Neural crest cell (in vitro differentiated cells): ENCODE measurements at regions not wholly inside any gene's neighbourhood (a gene's known extent, or its start where the extent isn't known, plus 50 kb on each side); places are given as distances from the start of the nearest gene placed in this dataset.

Experiments
- DNase-seq: peaks from one replicate; pipeline ENCODE4 v3.0.0; 2021; ENCODE audit warnings: low read depth, mixed read lengths, low spot score
- H3K27ac Mint-ChIP-seq: one replicate; pipeline ENCODE4 v1.8.0; 2021; ENCODE audit warnings: mild to moderate bottlenecking, mixed read lengths; ENCODE audit not compliant: unreplicated experiment
- H3K27me3 Mint-ChIP-seq: 2 replicates; pipeline ENCODE4 v1.8.0; 2021; ENCODE audit warnings: low read depth, mild to moderate bottlenecking, mixed read lengths
- H3K36me3 Mint-ChIP-seq: 2 replicates; pipeline ENCODE4 v1.8.0; 2021; ENCODE audit warnings: low read depth, mild to moderate bottlenecking, mixed read lengths
- H3K4me1 Mint-ChIP-seq: 2 replicates; pipeline ENCODE4 v1.8.0; 2021; ENCODE audit warnings: mixed read lengths
- H3K4me3 Mint-ChIP-seq: one replicate; pipeline ENCODE4 v1.8.0; 2021; ENCODE audit warnings: mild to moderate bottlenecking, mixed read lengths
- H3K9me3 Mint-ChIP-seq: 2 replicates; pipeline ENCODE4 v1.8.0; 2021; ENCODE audit warnings: mixed read lengths
- CTCF ChIP-seq: fragments of 200-600 bp; sonication (generic); conservative IDR thresholded peaks from 2 replicates; pipeline ENCODE4 v1.5.0; 2021; ENCODE audit warnings: antibody characterized with exemption, mild to moderate bottlenecking

DNA sequence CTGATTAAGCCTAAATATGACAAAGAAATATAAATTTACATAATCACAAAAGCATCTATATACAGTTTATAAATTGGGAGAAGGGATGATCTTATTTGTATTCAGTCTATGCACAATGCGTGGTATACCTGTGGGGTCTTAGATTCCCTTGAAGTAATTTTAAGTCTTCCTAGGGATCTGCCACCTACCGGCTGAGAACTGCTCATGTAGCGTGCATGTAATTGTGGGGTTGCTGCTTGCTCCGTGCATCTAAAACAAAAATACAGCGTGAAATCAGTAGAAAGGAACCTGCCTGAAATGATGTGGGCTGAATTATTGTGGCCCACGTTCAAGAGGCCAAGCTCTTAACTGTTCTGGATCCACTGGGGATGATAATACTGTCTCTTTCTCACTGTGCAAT lies 187.3 kb downstream of the MBOAT1 start:
- Mint-ChIP-seq H3K4me1 (peaks cover 4% of the 10 kb centered on the region), H3K27me3 (no peaks in the 10 kb centered on the region), H3K36me3 (no peaks in the 10 kb centered on the region), H3K27ac (no peak overlapping the region), H3K4me3 (no peak overlapping the region), H3K9me3 (peaks cover 3% of the 10 kb centered on the region)
- no peak for TF ChIP-seq CTCF
- DNase-seq: no peak

GRCh38 chr6:20025681-20026080 lies 186.6 kb downstream of the MBOAT1 start:
- Mint-ChIP-seq H3K36me3 (no peaks in the 10 kb centered on the region), H3K4me3 (no peak overlapping the region), H3K9me3 (peaks cover 3% of the 10 kb centered on the region), H3K27me3 (no peaks in the 10 kb centered on the region), H3K4me1 (peaks cover 4% of the 10 kb centered on the region), H3K27ac (no peak overlapping the region)
- DNase-seq: no peak
- TF ChIP-seq CTCF: no peak

GRCh38 chr6:20028143-20028542 lies 184.1 kb downstream of the MBOAT1 start:
- no peak overlapping the region for H3K27ac Mint-ChIP-seq
- H3K27me3 Mint-ChIP-seq: no peaks in the 10 kb centered on the region
- no peak for DNase-seq
- H3K4me3 Mint-ChIP-seq: no peak overlapping the region
- peaks cover 3% of the 10 kb centered on the region for H3K4me1 Mint-ChIP-seq
- H3K9me3 Mint-ChIP-seq: peaks cover 3% of the 10 kb centered on the region
- TF ChIP-seq CTCF: no peak
- no peaks in the 10 kb centered on the region for H3K36me3 Mint-ChIP-seq

GRCh38 chr6:20028562-20028961 lies 183.7 kb downstream of the MBOAT1 start:
- no peak overlapping the region for H3K27ac Mint-ChIP-seq
- H3K4me1 Mint-ChIP-seq: peaks cover 4% of the 10 kb centered on the region
- no peak overlapping the region for H3K4me3 Mint-ChIP-seq
- H3K9me3 Mint-ChIP-seq: peaks cover 3% of the 10 kb centered on the region
- no peak for TF ChIP-seq CTCF
- no peak for DNase-seq
- no peaks in the 10 kb centered on the region for H3K36me3 Mint-ChIP-seq
- H3K27me3 Mint-ChIP-seq: no peaks in the 10 kb centered on the region

DNA sequence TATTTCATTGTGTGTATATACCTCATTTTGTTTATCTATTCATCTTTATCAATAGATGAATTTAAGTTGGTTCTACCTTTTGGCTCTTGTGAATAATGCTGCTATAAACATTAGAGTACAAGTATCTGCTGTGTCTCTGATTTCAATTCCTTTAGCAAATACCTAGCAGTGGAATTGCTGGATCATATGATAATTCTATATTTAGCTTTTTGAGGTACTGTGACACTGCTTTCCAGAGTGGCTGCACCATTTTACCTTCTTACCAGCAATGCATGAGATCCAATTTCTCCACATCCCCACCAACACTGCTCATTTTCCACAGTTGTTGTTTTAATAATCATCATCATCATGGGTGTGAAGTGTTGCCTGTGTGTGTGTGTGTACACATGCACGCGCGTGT lies 182.3 kb downstream of the MBOAT1 start:
- Mint-ChIP-seq H3K9me3 (peaks cover 3% of the 10 kb centered on the region), H3K27ac (no peak overlapping the region), H3K36me3 (no peaks in the 10 kb centered on the region), H3K4me3 (no peak overlapping the region), H3K4me1 (peaks cover 18% of the 10 kb centered on the region), H3K27me3 (no peaks in the 10 kb centered on the region)
- no peak for TF ChIP-seq CTCF
- no peak for DNase-seq

- no peak overlapping the region for H3K27ac Mint-ChIP-seq
- H3K4me3 Mint-ChIP-seq: no peak overlapping the region
- no peaks in the 10 kb centered on the region for H3K36me3 Mint-ChIP-seq
- no peak for DNase-seq
- H3K4me1 Mint-ChIP-seq: peaks cover 19% of the 10 kb centered on the region
- no peaks in the 10 kb centered on the region for H3K27me3 Mint-ChIP-seq
- H3K9me3 Mint-ChIP-seq: peaks cover 3% of the 10 kb centered on the region
- no peak for TF ChIP-seq CTCF
Measured at GRCh38 chr6:20031342-20031741, 180.9 kb downstream of the MBOAT1 start.
